HG02759 (cell line): ENCODE measurements at regions not wholly inside any gene's neighbourhood (a gene's known extent, or its start where the extent isn't known, plus 50 kb on each side); places are given as distances from the start of the nearest gene placed in this dataset.

Experiments used
- ATAC-seq: cut with Tn5 transposase; IDR thresholded peaks from one replicate; pipeline ENCODE4 v1.9.1; 2021; ENCODE audit warnings: mild to moderate bottlenecking, moderate library complexity; ENCODE audit not compliant: unreplicated experiment

- no peak for ATAC-seq
These were observed 81.1 kb upstream of the ROBO1 start for GRCh38 chr3:79848876-79849275.

DNA sequence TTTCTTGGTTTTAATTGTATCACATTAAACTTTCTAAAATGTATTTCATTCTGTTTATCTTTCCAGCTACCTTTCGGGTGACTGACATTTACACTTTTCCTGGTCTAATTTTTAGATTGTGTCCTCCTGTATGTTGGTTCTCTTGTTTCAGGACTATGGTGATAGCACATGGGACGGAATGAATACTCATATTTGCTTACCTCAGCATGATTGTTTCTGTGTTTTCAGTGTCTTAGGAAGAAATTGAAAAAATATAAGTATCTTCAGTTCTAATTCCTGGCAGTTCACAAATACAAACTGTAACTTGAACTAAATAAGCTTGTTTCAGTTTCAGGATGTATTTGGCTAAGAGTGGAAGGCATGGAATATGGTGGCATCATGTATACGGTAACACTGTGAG is 80.1 kb upstream of the ROBO1 start:
- ATAC-seq = no peak

- no peak for ATAC-seq
These were observed 78.5 kb upstream of the ROBO1 start for GRCh38 chr3:79846148-79846933.

DNA sequence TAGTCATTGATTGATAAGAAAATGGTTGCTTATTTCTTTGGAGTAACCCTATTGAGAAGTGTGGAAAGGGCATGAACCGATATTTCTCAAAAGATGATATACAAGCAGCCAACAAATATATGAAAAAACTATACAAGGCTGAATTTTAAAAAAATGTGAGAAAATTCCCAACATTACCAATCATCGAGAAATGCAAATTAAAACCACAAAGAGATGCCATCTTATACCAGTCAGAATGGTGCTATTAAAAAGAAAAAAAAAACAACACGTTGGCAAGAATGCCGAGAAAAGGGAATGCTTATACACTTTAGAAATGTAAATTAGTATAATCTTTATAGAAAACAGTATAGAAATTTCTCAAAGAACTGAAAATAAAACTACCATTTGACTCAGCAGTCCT is 77.7 kb upstream of the ROBO1 start:
- ATAC-seq = no peak

- ATAC-seq = no peak
These were observed 76.4 kb upstream of the ROBO1 start for GRCh38 chr3:79844176-79844575.

DNA sequence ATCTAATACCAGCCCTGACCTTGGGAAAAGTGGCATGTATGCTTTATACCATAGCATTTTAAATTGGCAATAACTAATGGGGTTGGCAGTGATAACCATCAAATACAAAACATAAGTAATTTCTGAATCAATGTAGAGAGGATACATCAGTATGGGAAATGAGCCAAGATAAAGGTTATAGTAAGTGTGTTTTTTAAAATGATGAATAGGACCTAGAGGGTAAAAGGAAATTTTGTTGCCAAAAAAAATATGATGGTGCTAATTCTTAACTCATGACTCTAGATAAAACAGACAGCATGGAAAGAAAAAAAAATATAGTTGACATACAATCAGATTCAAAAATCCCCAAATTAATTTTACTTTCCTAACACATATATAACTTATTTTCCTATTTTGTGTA is 75.4 kb upstream of the ROBO1 start:
- no peak for ATAC-seq

GRCh38 chr3:79835701-79836100 is 67.9 kb upstream of the ROBO1 start:
- ATAC-seq = no peak

GRCh38 chr3:79824166-79824565 is 56.4 kb upstream of the ROBO1 start:
- ATAC-seq = no peak

DNA sequence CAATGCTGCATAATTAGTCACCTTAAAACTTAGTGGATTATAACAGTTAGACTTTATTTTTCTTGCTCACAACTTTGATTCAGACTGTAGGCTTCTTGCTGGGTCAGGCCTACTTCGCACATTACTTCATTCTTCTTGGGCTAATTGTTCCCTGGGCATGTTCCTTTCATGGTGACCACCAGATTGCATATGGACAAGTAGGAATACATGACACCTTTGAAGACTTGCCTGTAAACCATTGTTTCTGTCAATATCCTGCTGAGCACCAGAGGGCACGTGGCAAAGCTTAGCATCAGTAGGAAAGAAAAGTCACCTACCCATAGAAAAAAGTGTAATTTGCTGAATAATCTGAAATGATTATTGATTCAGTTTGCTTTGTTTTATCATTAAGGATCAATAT is 54.3 kb upstream of the ROBO1 start:
- ATAC-seq = no peak

DNA sequence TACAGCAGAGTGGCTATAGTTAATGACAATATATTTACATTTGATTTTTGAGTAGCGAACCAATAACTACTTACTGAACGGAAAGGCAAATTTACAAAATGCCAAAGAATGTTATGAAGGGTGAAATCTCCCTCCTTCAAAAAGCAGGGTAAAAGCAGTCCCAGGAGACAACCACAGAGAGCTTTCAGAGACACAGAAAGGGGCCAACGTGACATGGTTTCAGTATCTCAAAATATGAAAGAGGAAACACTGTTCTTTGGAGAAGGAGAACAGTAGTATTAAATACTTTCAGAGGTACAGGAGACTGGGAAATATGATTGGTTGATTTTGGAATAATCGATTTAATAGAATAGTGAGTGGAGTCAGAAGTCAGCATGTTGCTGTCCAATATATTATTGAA is 52.3 kb upstream of the ROBO1 start:
- no peak for ATAC-seq

DNA sequence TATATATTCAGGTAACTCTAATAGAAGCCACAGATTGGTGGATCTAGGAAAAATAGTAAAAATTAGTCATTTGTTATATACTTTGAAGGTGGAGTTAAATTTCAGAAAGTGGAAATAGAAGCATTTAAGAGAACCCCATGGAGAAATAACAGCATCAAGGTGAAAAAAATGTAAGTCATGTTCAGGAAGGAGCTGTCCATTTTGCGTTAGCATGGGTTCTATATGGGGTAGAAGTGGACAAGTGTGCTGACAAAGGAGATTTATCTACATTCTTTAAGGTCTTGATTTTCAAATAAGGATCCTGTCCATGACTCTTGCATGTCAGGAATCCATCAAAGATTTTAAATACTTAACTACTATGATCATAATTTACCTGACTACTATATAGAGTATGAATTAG is 50.2 kb upstream of the ROBO1 start:
- no peak for ATAC-seq
